Hematopoietic multipotent progenitor cell (in vitro differentiated cells): ENCODE measurements at regions not wholly inside any gene's neighbourhood (a gene's known extent, or its start where the extent isn't known, plus 50 kb on each side); places are given as distances from the start of the nearest gene placed in this dataset.
A peak's percentile ranks its signal among the peaks of the same experiment; 100 is the strongest.

Experiments
- DNase-seq, 3 donors: peaks; one replicate each; pipeline ENCODE4 v3.0.0-alpha.2; 2011 to 2015; ENCODE audit warnings: low read depth in 2 of 3, low spot score in 2 of 3

GRCh38 chr3:22450786-22451400 lies 699.9 kb upstream of the ZNF385D start:
- peak in 2 of 3 donors; percentile 70 to 95 for DNase-seq

- DNase-seq = no peak
These were observed 700.5 kb upstream of the ZNF385D start for GRCh38 chr3:22451501-22451900.

GRCh38 chr3:22453906-22454535 lies 703.0 kb upstream of the ZNF385D start:
- DNase-seq = peak in 1 of 3 donors; percentile 44

GRCh38 chr3:22469995-22470394 lies 719.0 kb upstream of the ZNF385D start:
- peak in 1 of 3 donors; percentile 29 for DNase-seq

- DNase-seq = no peak
These were observed 720.5 kb upstream of the ZNF385D start for GRCh38 chr3:22471557-22471956.

- peak in 1 of 3 donors; percentile 18 for DNase-seq
These were observed 723.9 kb upstream of the ZNF385D start for GRCh38 chr3:22474706-22475445.

- DNase-seq = no peak
These were observed 724.7 kb upstream of the ZNF385D start for GRCh38 chr3:22475665-22476240.

- DNase-seq = no peak
These were observed 726.0 kb upstream of the ZNF385D start for GRCh38 chr3:22476976-22477375.

GRCh38 chr3:22485954-22486353 lies 717.2 kb upstream of the UBE2E2 start:
- DNase-seq = peak in 1 of 3 donors; percentile 34

- no peak for DNase-seq
These were observed 712.4 kb upstream of the UBE2E2 start for GRCh38 chr3:22490747-22491146.

GRCh38 chr3:22491344-22491743 lies 711.8 kb upstream of the UBE2E2 start:
- DNase-seq = no peak

GRCh38 chr3:22492342-22492741 lies 710.8 kb upstream of the UBE2E2 start:
- no peak for DNase-seq

GRCh38 chr3:22495241-22495640 lies 707.9 kb upstream of the UBE2E2 start:
- DNase-seq = no peak

GRCh38 chr3:22495791-22496190 lies 707.3 kb upstream of the UBE2E2 start:
- DNase-seq = no peak

- DNase-seq = no peak
These were observed 706.5 kb upstream of the UBE2E2 start for GRCh38 chr3:22496641-22497040.

GRCh38 chr3:22506871-22507270 lies 696.3 kb upstream of the UBE2E2 start:
- no peak for DNase-seq

GRCh38 chr3:22507709-22508108 lies 695.4 kb upstream of the UBE2E2 start:
- no peak for DNase-seq

- no peak for DNase-seq
These were observed 679.2 kb upstream of the UBE2E2 start for GRCh38 chr3:22523925-22524324.

- no peak for DNase-seq
These were observed 676.8 kb upstream of the UBE2E2 start for GRCh38 chr3:22526266-22526837.

GRCh38 chr3:22536541-22536940 lies 666.6 kb upstream of the UBE2E2 start:
- DNase-seq = peak in 1 of 3 donors; percentile 53

GRCh38 chr3:22537560-22537959 lies 665.6 kb upstream of the UBE2E2 start:
- DNase-seq = no peak
